Suppressor macrophage (primary cell): ENCODE measurements at regions not wholly inside any gene's neighbourhood (a gene's known extent, or its start where the extent isn't known, plus 50 kb on each side); places are given as distances from the start of the nearest gene placed in this dataset.
"Not testable (repeated sequence)": the region's sequence is repeated elsewhere in the genome, so short reads cannot be mapped to it uniquely, and the experiment has no call there.

Experiments used
- DNase-seq, 4 experiments: peaks; one replicate each; pipeline ENCODE4 v3.0.0-alpha.2; 2020 to 2022

- no peak for DNase-seq
Measured at GRCh38 chrX:9388450-9388849, 76.4 kb upstream of the TBL1X start.

GRCh38 chrX:9390121-9390520, 74.7 kb upstream of the TBL1X start:
- no peak for DNase-seq

GRCh38 chrX:9390693-9391368, 74.0 kb upstream of the TBL1X start:
- no peak for DNase-seq

- no peak for DNase-seq
Measured at GRCh38 chrX:9392445-9392844, 72.4 kb upstream of the TBL1X start.

- peak in 3 of 4 experiments; percentile 8 to 29 (median 12) for DNase-seq
Measured at GRCh38 chrX:9393571-9393970, 71.3 kb upstream of the TBL1X start.

- no peak for DNase-seq
Measured at GRCh38 chrX:9394212-9394611, 70.6 kb upstream of the TBL1X start.

- DNase-seq: no peak
Measured at GRCh38 chrX:9396930-9397329, 67.9 kb upstream of the TBL1X start.

GRCh38 chrX:9401051-9401450, 63.8 kb upstream of the TBL1X start:
- DNase-seq: no peak

GRCh38 chrX:9403374-9403773, 61.5 kb upstream of the TBL1X start:
- DNase-seq: no peak

GRCh38 chrX:9405635-9406034, 59.2 kb upstream of the TBL1X start:
- DNase-seq: peak in 1 of 4 experiments; percentile 3

GRCh38 chrX:9410889-9411288, 54.0 kb upstream of the TBL1X start:
- DNase-seq: not testable (repeated sequence)

GRCh38 chrX:9411682-9412081, 53.2 kb upstream of the TBL1X start:
- not testable (repeated sequence) for DNase-seq

- DNase-seq: no peak
Measured at GRCh38 chrX:9414416-9414815, 50.4 kb upstream of the TBL1X start.
